COR-L47 (cell line): ENCODE measurements at regions not wholly inside any gene's neighbourhood (a gene's known extent, or its start where the extent isn't known, plus 50 kb on each side); places are given as distances from the start of the nearest gene placed in this dataset.

ENCODE experiments used
- DNase-seq: peaks from one replicate; lab custom pipeline; 2025; lab: John Stamatoyannopoulos, UW

GRCh38 chr14:32004300-32004699 is 72.8 kb upstream of the ARHGAP5 start:
- no peak for DNase-seq

- no peak for DNase-seq
Observed at GRCh38 chr14:32005628-32006027, 71.5 kb upstream of the ARHGAP5 start.

GRCh38 chr14:32006263-32007110 is 70.6 kb upstream of the ARHGAP5 start:
- DNase-seq = no peak

GRCh38 chr14:32007755-32008362 is 69.2 kb upstream of the ARHGAP5 start:
- no peak for DNase-seq

- DNase-seq = no peak
Observed at GRCh38 chr14:32008602-32009193, 68.4 kb upstream of the ARHGAP5 start.

- DNase-seq = no peak
Observed at GRCh38 chr14:32009221-32009975, 67.7 kb upstream of the ARHGAP5 start.

GRCh38 chr14:32009976-32010581 is 67.0 kb upstream of the ARHGAP5 start:
- no peak for DNase-seq

- no peak for DNase-seq
Observed at GRCh38 chr14:32010604-32011125, 66.4 kb upstream of the ARHGAP5 start.

- DNase-seq = no peak
Observed at GRCh38 chr14:32011225-32011624, 65.9 kb upstream of the ARHGAP5 start.

GRCh38 chr14:32012062-32012461 is 65.0 kb upstream of the ARHGAP5 start:
- no peak for DNase-seq

GRCh38 chr14:32012571-32012970 is 64.5 kb upstream of the ARHGAP5 start:
- no peak for DNase-seq

GRCh38 chr14:32013083-32013482 is 64.0 kb upstream of the ARHGAP5 start:
- no peak for DNase-seq

GRCh38 chr14:32014057-32014456 is 63.0 kb upstream of the ARHGAP5 start:
- DNase-seq = no peak

GRCh38 chr14:32014498-32014897 is 62.6 kb upstream of the ARHGAP5 start:
- DNase-seq = no peak

GRCh38 chr14:32015166-32015565 is 61.9 kb upstream of the ARHGAP5 start:
- DNase-seq = no peak

GRCh38 chr14:32017587-32017986 is 59.5 kb upstream of the ARHGAP5 start:
- no peak for DNase-seq

- DNase-seq = no peak
Observed at GRCh38 chr14:32018391-32019092, 58.6 kb upstream of the ARHGAP5 start.

GRCh38 chr14:32019276-32019675 is 57.8 kb upstream of the ARHGAP5 start:
- no peak for DNase-seq

- no peak for DNase-seq
Observed at GRCh38 chr14:32020882-32021281, 56.2 kb upstream of the ARHGAP5 start.

- DNase-seq = no peak
Observed at GRCh38 chr14:32021341-32021740, 55.8 kb upstream of the ARHGAP5 start.

- no peak for DNase-seq
Observed at GRCh38 chr14:32022525-32022924, 54.6 kb upstream of the ARHGAP5 start.
